HL-60/S4 treated with phorbol 12-myristate 13-acetate at 8.2 ng/mL for 4 days and 3 days (cell line): ENCODE measurements at regions not wholly inside any gene's neighbourhood (a gene's known extent, or its start where the extent isn't known, plus 50 kb on each side); places are given as distances from the start of the nearest gene placed in this dataset.

Experiments
- in situ Hi-C: fragments of 300-500 bp; cut with MboI; formaldehyde crosslinking; loops from 2 replicates; pipeline ENCODE4 v1.15.0; 2022; ENCODE audit warnings: low sequenced_read_pairs

DNA sequence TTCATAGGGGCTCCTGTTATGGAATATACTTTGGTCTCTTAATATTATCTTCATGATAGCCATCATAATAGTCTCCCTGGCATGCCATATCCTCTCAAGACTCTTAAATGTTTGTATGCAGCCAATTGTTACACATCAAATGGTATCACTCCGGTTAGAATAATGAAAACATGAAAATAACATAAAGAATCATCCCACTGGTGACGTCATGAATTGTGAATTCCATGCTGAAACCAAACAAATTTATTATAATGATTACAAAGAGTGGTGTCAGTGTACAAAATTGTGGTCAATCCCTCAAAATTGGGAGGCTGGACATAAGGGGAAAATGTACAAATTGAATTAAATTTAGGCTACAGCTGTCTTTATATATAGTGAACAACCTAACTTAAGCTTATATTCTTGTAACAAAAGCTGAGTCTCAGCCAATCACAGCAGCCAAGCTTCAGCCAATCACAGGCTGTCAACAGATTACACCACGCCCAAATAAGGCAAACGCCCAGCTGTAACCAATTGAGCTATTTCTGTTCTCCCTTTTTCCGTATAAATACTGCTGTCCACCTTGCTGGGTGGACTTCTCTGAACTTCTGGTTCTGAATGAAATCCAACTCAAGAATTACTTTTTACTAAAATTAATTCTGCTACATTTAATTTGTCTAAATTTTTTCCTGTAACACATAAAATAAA lies 156.1 kb downstream of the CHD9NB start:
- in situ Hi-C loops, result no loop called here

DNA sequence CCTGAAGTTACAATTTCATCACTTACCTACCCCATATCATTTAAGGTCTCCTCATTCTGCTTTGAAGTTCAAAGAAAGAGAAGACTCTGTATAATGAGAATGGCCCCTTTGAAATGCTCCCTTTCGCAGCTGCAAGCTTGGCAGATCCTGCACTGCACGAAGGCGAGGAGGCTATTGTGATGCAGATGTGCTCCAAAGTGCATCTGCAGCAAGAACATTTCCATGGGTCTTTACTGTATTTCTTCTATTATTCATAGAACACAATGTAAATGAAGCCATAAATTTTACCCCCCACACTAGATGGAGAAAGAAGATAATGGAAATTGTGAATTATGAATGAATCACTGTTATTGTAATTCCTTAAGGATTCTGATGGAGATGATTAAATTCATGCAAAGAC lies 178.7 kb downstream of the CHD9NB start:
- in situ Hi-C loops, result no loop called here

- in situ Hi-C loops, result no loop called here
These were observed 180.0 kb downstream of the CHD9NB start for GRCh38 chr16:52872731-52873130.

GRCh38 chr16:52871481-52871880 lies 181.2 kb downstream of the CHD9NB start:
- in situ Hi-C loops, result no loop called here

GRCh38 chr16:52869243-52869642 lies 183.5 kb downstream of the CHD9NB start:
- in situ Hi-C loops, result no loop called here

DNA sequence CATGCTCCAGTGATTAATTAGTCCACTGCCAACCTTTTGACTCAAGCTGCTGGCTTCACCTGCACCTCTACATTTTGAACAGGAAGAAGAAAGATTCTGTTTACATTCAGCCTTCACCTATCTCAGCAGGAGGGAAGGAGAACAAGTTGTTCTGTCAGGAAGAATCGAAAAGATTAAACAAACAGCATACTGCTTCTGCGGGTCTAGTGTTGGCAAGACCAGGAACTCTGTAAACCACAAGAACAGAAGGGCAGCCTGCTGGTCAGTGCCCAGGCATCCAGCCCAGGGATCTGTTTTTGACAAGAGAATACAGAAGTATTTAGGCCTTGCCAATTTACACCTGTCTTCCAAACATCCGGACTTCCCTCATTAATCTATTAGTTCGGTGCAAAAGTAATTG lies 189.7 kb downstream of the CHD9NB start:
- in situ Hi-C loops, result no loop called here

GRCh38 chr16:52861614-52862022 lies 191.1 kb downstream of the CHD9NB start:
- in situ Hi-C loops, result no loop called here

- in situ Hi-C loops, result no loop called here
These were observed 197.2 kb downstream of the CHD9NB start for GRCh38 chr16:52855463-52855862.

DNA sequence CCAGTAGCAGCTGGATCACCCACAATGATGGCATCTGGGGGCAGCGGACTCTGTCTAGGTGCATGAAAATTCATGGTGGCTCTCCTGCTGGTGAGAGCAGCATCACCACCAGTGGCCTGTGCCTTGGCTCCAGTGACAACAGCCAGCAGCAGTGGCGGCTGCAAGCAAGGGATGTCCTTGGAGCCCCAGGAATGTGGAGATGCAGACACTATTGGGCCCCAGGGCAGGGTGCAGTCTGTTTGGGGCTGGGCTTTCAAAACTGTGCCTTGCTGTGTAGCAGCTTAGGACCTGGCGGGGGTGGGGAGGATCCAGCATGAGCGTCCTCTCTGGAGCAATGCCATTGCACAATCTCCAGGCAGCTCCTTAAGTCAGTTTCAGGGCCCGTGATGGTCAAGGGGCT lies 199.7 kb downstream of the CHD9NB start:
- in situ Hi-C loops, result no loop called here

- in situ Hi-C loops, result no loop called here
These were observed 201.4 kb downstream of the CHD9NB start for GRCh38 chr16:52851211-52851740.

DNA sequence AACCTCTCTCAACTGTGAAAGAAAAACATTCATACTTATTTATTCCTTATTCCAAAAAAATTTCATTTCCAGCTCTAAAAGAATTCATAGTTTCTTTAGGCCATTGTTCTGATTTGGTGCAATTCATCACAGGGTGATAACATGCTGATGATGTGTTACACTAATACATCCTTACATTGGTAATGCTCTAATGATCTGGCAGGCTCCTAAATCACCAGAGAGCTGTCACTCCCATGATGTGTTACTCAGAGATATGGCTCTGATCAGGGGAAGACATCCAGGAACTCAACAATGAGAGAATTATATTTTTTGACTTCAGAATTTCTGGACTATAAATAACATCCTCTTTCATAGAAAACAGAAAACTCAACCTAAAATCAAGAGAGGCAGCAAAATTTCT lies 209.3 kb downstream of the CHD9NB start:
- in situ Hi-C loops, result no loop called here

GRCh38 chr16:52837251-52837650 lies 215.4 kb downstream of the CHD9NB start:
- in situ Hi-C loops, result no loop called here

GRCh38 chr16:52834736-52835465 lies 217.8 kb downstream of the CHD9NB start:
- in situ Hi-C loops, result no loop called here

DNA sequence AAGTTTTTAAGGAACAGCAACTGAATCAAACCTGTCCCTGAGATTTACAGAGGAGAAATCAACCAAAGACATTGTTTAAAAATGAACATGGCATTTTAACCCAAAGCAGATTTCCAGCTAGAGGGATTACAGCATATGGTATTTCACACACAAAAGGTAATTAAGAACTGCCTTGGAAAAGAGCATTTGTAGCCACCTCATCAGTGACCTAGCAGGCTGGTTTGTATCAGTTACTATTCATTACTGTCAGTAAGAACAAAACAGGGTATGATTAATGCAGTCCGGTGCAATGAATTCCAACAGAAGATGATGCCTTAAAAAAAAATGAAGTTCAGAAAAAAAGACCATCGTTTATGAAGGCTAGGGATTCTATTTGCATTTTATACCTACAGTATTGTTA lies 219.9 kb downstream of the CHD9NB start:
- in situ Hi-C loops, result no loop called here

- in situ Hi-C loops, result no loop called here
These were observed 225.2 kb downstream of the CHD9NB start for GRCh38 chr16:52827456-52827855.

GRCh38 chr16:52825892-52826291 lies 226.8 kb downstream of the CHD9NB start:
- in situ Hi-C loops, result no loop called here

DNA sequence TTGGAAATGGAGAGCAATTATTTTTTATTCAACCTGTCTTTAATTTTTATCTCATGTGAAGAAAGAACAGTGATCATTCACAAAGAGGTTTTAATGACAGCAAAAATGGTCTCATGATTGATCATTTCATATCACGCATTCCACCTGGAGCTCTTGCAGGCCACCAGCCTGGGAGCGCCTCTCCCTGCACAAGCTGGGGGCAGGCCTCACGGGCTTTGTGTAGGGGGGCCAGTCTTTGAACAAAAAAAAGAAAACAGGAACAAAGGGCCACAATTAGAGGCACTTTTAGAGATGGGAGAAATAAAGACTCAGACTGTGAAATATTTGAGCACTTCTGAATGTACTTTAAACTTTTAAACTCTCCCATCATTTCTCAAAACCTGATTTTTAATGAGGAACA lies 232.9 kb downstream of the CHD9NB start:
- in situ Hi-C loops, result no loop called here

- in situ Hi-C loops, result no loop called here
These were observed 233.3 kb downstream of the CHD9NB start for GRCh38 chr16:52819405-52819804.

- in situ Hi-C loops, result no loop called here
These were observed 235.0 kb downstream of the CHD9NB start for GRCh38 chr16:52817696-52818095.

DNA sequence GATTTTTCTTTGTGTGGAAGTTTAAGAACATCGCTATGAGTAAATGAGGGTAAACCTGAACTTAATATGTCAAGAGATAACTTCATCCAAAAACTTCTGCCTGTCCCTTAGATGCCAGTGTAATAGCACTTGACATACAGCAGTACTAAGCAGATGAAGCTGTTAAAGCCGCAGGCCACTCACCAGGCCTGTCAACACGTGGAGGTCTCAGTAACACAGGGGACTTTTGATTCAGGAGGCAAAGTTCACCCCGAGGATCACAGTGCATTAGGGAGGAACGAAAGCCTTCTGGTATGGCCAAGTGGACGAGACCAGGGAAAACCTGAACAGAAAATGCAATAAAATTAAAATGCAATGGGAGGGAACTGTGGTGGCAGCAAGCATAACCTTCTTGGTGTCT lies 235.7 kb downstream of the CHD9NB start:
- in situ Hi-C loops, result no loop called here

- in situ Hi-C loops, result no loop called here
These were observed 239.8 kb downstream of the CHD9NB start for GRCh38 chr16:52812678-52813556.
